Neural cell (in vitro differentiated cells): ENCODE measurements at regions not wholly inside any gene's neighbourhood (a gene's known extent, or its start where the extent isn't known, plus 50 kb on each side); places are given as distances from the start of the nearest gene placed in this dataset.
"Not testable (repeated sequence)": the region's sequence is repeated elsewhere in the genome, so short reads cannot be mapped to it uniquely, and the experiment has no call there.

Experiments
- H2AFZ ChIP-seq: fragments of 200-600, 300-800 bp; sonication (generic), shearing (Covaris generic); 2 replicates; pipeline ENCODE4 v1.6.0; 2014; ENCODE audit warnings: low read depth, mild to moderate bottlenecking, antibody characterized with exemption, low read length, moderate library complexity
- H3F3A ChIP-seq: fragments of 200-600 bp; shearing (Covaris generic); 2 replicates; pipeline ENCODE4 v1.6.1; 2016; ENCODE audit warnings: mild to moderate bottlenecking, moderate library complexity, mixed read lengths, antibody characterized with exemption, low read length; ENCODE audit not compliant: insufficient read depth, poor library complexity, severe bottlenecking
- H3K27ac ChIP-seq: fragments of 200-600, 300-800 bp; sonication (generic), shearing (Covaris generic); 2 replicates; pipeline ENCODE4 v1.5.1; 2014; ENCODE audit warnings: mild to moderate bottlenecking, low read length, moderate library complexity
- H3K27me3 ChIP-seq: fragments of 300-800, 200-600 bp; sonication (generic), shearing (Covaris generic); 2 replicates; pipeline ENCODE4 v1.6.0; 2014; ENCODE audit warnings: mild to moderate bottlenecking, low read depth, low read length, moderate library complexity; ENCODE audit not compliant: insufficient read depth
- H3K36me3 ChIP-seq: fragments of 300-800, 200-600 bp; sonication (generic), shearing (Covaris generic); 2 replicates; pipeline ENCODE4 v1.5.1; 2014; ENCODE audit warnings: mild to moderate bottlenecking, antibody characterized with exemption, low read length, moderate library complexity; ENCODE audit not compliant: insufficient read depth
- H3K4me2 ChIP-seq: fragments of 300-800, 200-600 bp; sonication (generic), shearing (Covaris generic); 2 replicates; pipeline ENCODE4 v1.6.0; 2014; ENCODE audit warnings: mild to moderate bottlenecking, low read length
- H3K4me3 ChIP-seq: fragments of 300-800, 200-600 bp; sonication (generic), shearing (Covaris generic); 2 replicates; pipeline ENCODE4 v1.5.1; 2014; ENCODE audit warnings: mild to moderate bottlenecking, low read length, moderate library complexity
- H3K79me2 ChIP-seq: fragments of 200-600 bp; shearing (Covaris generic); replicated peaks from 2 replicates; pipeline ENCODE4 v1.6.0; 2014; ENCODE audit warnings: mild to moderate bottlenecking, low read length, moderate library complexity; ENCODE audit not compliant: insufficient read depth
- H3K9ac ChIP-seq: fragments of 300-800, 200-600 bp; sonication (generic), shearing (Covaris generic); 2 replicates; pipeline ENCODE4 v1.6.1; 2016; ENCODE audit warnings: mild to moderate bottlenecking, low read length, mixed read lengths
- H3K9me2 ChIP-seq: fragments of 200-600 bp; shearing (Covaris generic); 2 replicates; pipeline ENCODE4 v1.6.1; 2016; ENCODE audit warnings: mild to moderate bottlenecking, low read length, mixed read lengths; ENCODE audit not compliant: insufficient read depth
- H3K9me3 ChIP-seq: fragments of 200-600, 300-800 bp; sonication (generic), shearing (Covaris generic); 2 replicates; pipeline ENCODE4 v1.6.1; 2016; ENCODE audit warnings: mild to moderate bottlenecking, mixed run types, low read length, moderate library complexity, mixed read lengths
- H4K20me1 ChIP-seq: fragments of 200-600 bp; shearing (Covaris generic); 2 replicates; pipeline ENCODE4 v1.6.1; 2016; ENCODE audit warnings: mild to moderate bottlenecking, mixed run types; ENCODE audit not compliant: insufficient read depth
- CTCF ChIP-seq: fragments of 450-650 bp; IDR thresholded peaks from 2 replicates; pipeline ENCODE4 v1.5.1; 2014; ENCODE audit warnings: antibody characterized with exemption, mild to moderate bottlenecking, moderate library complexity; ENCODE audit not compliant: poor library complexity, severe bottlenecking
- EP300 ChIP-seq: fragments of 450-650 bp; conservative IDR thresholded peaks from 2 replicates; pipeline ENCODE4 v1.6.1; 2014; ENCODE audit warnings: antibody characterized with exemption, mild to moderate bottlenecking, moderate library complexity; ENCODE audit not compliant: poor library complexity, severe bottlenecking
- EZH2 ChIP-seq: fragments of 200-600, 300-800 bp; shearing (Covaris generic), sonication (generic); IDR thresholded peaks from 2 replicates; pipeline ENCODE4 v1.6.1; 2014; ENCODE audit warnings: antibody characterized with exemption, low read length, borderline replicate concordance, mild to moderate bottlenecking; ENCODE audit not compliant: insufficient read depth, poor library complexity, severe bottlenecking
- MXI1 ChIP-seq: fragments of 450-650 bp; conservative IDR thresholded peaks from 2 replicates; pipeline ENCODE4 v1.6.1; 2014; ENCODE audit warnings: antibody characterized with exemption, mild to moderate bottlenecking; ENCODE audit not compliant: poor library complexity, severe bottlenecking
- POLR2AphosphoS5 ChIP-seq: IDR thresholded peaks from 2 replicates; pipeline ENCODE4 v1.6.1; 2012
- RAD21 ChIP-seq: fragments of 450-650 bp; conservative IDR thresholded peaks from 2 replicates; pipeline ENCODE4 v1.6.1; 2014; ENCODE audit warnings: antibody characterized with exemption, mild to moderate bottlenecking, moderate library complexity
- REST ChIP-seq: IDR thresholded peaks from 2 replicates; pipeline ENCODE4 v1.6.1; 2012; ENCODE audit warnings: borderline replicate concordance
- SMC3 ChIP-seq: fragments of 450-650 bp; conservative IDR thresholded peaks from 2 replicates; pipeline ENCODE4 v1.6.1; 2014; ENCODE audit warnings: antibody characterized with exemption, mild to moderate bottlenecking, moderate library complexity; ENCODE audit not compliant: poor library complexity
- TAF1 ChIP-seq: IDR thresholded peaks from 2 replicates; pipeline ENCODE4 v1.6.1; 2012; ENCODE audit warnings: low read depth

- Histone ChIP-seq H3F3A (no peaks in the 10 kb centered on the region), H3K27ac (no peak overlapping the region), H3K9me3 (no peaks in the 10 kb centered on the region), H3K27me3 (no peaks in the 10 kb centered on the region), H3K9me2 (no peaks in the 10 kb centered on the region), H3K4me3 (no peak overlapping the region), H3K79me2 (no peaks in the 10 kb centered on the region), H3K9ac (no peak overlapping the region), H3K4me2 (no peak overlapping the region), H4K20me1 (no peaks in the 10 kb centered on the region), H3K36me3 (no peaks in the 10 kb centered on the region), H2AFZ (no peak overlapping the region)
- no peak for TF ChIP-seq MXI1
- no peak for TF ChIP-seq TAF1
- TF ChIP-seq CTCF = no peak
- TF ChIP-seq SMC3 = no peak
- TF ChIP-seq EZH2 = no peak
- TF ChIP-seq RAD21 = no peak
- TF ChIP-seq REST = no peak
- no peak for TF ChIP-seq POLR2AphosphoS5
- TF ChIP-seq EP300 = no peak
Measured at GRCh38 chr1:96466842-96467241, 254.7 kb upstream of the PTBP2 start.

- not testable (repeated sequence) for H3K4me2 ChIP-seq, H3K9ac ChIP-seq, H3K4me3 ChIP-seq, H3K27me3 ChIP-seq, H2AFZ ChIP-seq, H3K9me3 ChIP-seq, H4K20me1 ChIP-seq, H3K27ac ChIP-seq, H3K79me2 ChIP-seq, H3F3A ChIP-seq, H3K9me2 ChIP-seq, H3K36me3 ChIP-seq
Measured at GRCh38 chr1:96469726-96470125, 251.9 kb upstream of the PTBP2 start.

- Histone ChIP-seq H2AFZ (no peak overlapping the region), H3K27me3 (no peaks in the 10 kb centered on the region), H3K9me3 (no peaks in the 10 kb centered on the region), H3K36me3 (no peaks in the 10 kb centered on the region), H3F3A (no peaks in the 10 kb centered on the region), H4K20me1 (no peaks in the 10 kb centered on the region), H3K9me2 (no peaks in the 10 kb centered on the region), H3K79me2 (no peaks in the 10 kb centered on the region), H3K9ac (no peak overlapping the region), H3K4me2 (no peak overlapping the region), H3K4me3 (no peak overlapping the region), H3K27ac (no peak overlapping the region)
- TF ChIP-seq REST (no peak), CTCF (no peak), SMC3 (no peak), EP300 (no peak), MXI1 (no peak), POLR2AphosphoS5 (no peak), TAF1 (no peak), EZH2 (no peak), RAD21 (no peak)
Measured at GRCh38 chr1:96472471-96472870, 249.1 kb upstream of the PTBP2 start.
